ENCODE measurements at regions not wholly inside any gene's neighbourhood (a gene's known extent, or its start where the extent isn't known, plus 50 kb on each side); places are given as distances from the start of the nearest gene placed in this dataset.

DNA sequence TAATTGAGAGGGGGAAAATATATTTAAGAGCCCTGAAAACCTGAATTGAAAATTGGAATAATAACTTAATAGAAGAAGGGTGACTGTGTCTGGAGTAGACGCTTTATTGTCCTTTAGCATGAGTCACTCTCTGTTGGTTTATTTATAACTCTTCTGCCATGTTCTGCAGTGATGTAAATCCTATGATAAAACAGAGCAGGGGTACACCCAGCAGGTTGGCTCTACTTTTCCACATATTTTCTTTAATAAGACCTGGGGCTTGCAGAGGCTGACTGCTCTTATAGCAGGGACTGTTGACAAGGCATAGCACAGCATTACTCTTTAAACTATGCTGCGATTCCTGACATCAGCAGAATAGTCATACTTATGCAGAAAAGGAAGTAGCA lies 389.9 kb upstream of the PCDH9 start:
- Mint-ChIP-seq H3K27me3 (no peaks in the 10 kb centered on the region), H3K9me3 (no peaks in the 10 kb centered on the region), H3K36me3 (ENCODE audit: low read depth) (no peaks in the 10 kb centered on the region), H3K4me1 (no peaks in the 10 kb centered on the region), H3K4me3 (no peak overlapping the region), H3K27ac (no peak overlapping the region)
- intact Hi-C loops (cut with micrococcal nuclease): no loop called here
- no peak for DNase-seq

DNA sequence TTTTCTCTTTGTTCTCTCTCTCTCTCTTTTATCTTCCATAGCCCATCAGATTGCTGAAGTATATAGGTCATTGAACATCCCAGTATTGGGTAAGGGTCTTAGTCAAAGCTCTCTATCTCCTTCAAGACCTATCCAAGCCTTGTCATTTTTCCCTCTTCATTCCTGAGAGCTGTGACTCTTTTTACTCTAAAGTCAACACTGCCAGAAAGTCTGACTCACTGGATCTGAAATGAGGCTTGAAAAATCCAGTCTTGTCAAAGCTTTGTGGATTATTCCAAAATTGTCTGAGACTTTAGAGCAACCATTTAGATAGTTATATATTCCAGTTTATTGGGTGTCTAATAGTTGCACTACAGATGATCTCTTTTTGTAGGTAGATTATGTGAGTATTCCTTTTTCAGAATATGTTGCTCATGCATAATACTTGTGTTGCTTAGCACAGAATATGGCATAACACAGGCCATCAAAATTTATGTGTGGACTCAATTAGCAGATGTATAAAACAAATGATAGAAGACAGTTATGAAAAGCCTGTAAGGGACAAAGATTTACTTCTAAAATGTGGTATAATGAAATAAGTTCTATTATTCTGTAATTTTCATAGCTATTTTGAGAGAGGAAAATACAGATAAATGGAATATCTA lies 389.3 kb upstream of the PCDH9 start:
- Mint-ChIP-seq H3K36me3 (ENCODE audit: low read depth) (no peaks in the 10 kb centered on the region), H3K9me3 (no peaks in the 10 kb centered on the region), H3K4me3 (no peak overlapping the region), H3K27me3 (no peaks in the 10 kb centered on the region), H3K4me1 (no peaks in the 10 kb centered on the region), H3K27ac (no peak overlapping the region)
- no peak for DNase-seq
- intact Hi-C loops (cut with micrococcal nuclease): no loop called here

DNA sequence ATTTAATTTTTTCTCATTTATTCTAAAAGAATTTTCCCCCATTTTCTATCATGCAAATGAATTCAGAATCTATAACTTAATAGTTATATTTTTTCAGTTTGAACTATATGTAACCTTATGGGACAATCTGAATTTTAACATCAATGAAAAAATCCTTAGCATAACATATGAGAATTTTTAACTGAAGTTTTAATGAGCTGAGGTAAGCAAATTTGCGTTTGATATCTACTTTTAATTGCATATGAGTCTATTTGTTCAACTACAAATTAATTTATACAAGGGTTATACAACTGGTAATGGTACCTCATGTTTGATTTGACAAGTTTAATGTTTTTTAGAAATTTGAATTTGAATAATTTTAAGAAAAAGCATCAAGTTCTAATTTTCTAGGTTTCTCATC lies 384.4 kb upstream of the PCDH9 start:
- intact Hi-C loops (cut with micrococcal nuclease): no loop called here
- Mint-ChIP-seq H3K36me3 (ENCODE audit: low read depth) (no peaks in the 10 kb centered on the region), H3K27me3 (no peaks in the 10 kb centered on the region), H3K4me1 (no peaks in the 10 kb centered on the region), H3K27ac (no peak overlapping the region), H3K9me3 (peaks cover 4% of the 10 kb centered on the region), H3K4me3 (no peak overlapping the region)
- DNase-seq: no peak

DNA sequence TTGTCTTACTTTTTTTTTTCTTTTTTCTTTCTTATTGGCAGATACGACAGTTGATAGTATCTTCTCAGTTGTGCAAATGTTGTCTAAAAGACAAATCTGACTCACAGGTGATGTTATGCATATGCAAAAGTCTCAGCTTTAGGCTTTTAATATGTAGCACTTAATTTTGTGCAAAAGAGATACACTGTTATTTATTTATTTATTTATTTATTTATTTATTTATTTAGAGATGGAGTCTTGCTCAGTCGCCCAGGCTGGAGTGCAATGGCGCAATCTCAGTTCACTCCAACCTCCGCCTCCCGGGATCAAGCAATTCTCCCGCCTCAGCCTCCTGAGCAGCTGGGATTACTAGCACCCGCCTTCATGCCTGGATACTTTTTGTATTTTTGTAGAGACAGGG lies 383.9 kb upstream of the PCDH9 start:
- Mint-ChIP-seq H3K4me3 (no peak overlapping the region), H3K36me3 (ENCODE audit: low read depth) (no peaks in the 10 kb centered on the region), H3K27me3 (no peaks in the 10 kb centered on the region), H3K9me3 (peaks cover 4% of the 10 kb centered on the region), H3K4me1 (no peaks in the 10 kb centered on the region), H3K27ac (no peak overlapping the region)
- no peak for DNase-seq
- intact Hi-C loops (cut with micrococcal nuclease): no loop called here

DNA sequence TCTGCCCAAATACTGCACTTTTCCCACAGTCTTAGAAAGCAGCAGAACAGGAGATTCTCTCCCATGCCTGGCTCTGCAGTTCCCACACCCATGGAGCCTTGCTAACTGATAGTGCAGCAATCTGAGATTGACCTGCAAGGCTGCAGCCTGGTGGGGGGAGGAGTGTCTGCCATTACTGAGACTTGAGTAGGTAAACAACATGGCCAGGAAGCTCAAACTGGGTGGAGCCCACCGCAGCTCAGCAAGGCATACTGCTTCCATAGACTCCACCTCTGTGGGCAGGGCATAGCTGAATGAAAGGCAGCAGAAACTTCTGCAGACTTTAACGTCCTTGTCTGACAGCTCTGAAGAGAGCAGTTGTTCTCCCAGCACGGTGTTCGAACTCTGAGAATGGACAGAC lies 358.5 kb upstream of the PCDH9 start:
- no peak for DNase-seq
- H3K27me3 Mint-ChIP-seq: no peaks in the 10 kb centered on the region
- peaks cover 6% of the 10 kb centered on the region for H3K9me3 Mint-ChIP-seq
- no peaks in the 10 kb centered on the region for H3K4me1 Mint-ChIP-seq
- no peaks in the 10 kb centered on the region for H3K36me3 Mint-ChIP-seq (ENCODE audit: low read depth)
- H3K4me3 Mint-ChIP-seq: no peak overlapping the region
- H3K27ac Mint-ChIP-seq: no peak overlapping the region
- intact Hi-C loops (cut with micrococcal nuclease): no loop called here

DNA sequence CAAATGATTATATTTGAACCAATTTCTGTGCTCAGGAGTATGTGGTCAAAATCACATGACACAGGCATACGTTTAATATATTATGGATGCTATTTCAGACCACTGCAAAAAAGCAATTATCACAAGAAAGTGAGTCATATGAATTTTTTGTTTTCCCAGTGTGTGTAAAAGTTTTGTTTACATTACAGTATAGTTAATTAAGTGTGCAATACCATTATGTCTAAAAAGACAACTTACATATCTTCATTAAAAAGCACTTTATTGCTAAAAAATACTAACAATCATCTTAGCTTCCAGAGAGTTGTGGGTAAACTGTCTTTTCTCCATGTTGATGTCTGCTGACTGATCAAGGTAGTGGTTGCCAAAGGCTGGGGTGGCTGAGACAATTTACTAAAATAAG lies 347.2 kb upstream of the PCDH9 start:
- H3K27ac Mint-ChIP-seq: no peak overlapping the region
- no peak overlapping the region for H3K4me3 Mint-ChIP-seq
- H3K9me3 Mint-ChIP-seq: no peaks in the 10 kb centered on the region
- intact Hi-C loops (cut with micrococcal nuclease): no loop called here
- H3K4me1 Mint-ChIP-seq: no peaks in the 10 kb centered on the region
- H3K27me3 Mint-ChIP-seq: no peaks in the 10 kb centered on the region
- no peak for DNase-seq
- H3K36me3 Mint-ChIP-seq (ENCODE audit: low read depth): no peaks in the 10 kb centered on the region

DNA sequence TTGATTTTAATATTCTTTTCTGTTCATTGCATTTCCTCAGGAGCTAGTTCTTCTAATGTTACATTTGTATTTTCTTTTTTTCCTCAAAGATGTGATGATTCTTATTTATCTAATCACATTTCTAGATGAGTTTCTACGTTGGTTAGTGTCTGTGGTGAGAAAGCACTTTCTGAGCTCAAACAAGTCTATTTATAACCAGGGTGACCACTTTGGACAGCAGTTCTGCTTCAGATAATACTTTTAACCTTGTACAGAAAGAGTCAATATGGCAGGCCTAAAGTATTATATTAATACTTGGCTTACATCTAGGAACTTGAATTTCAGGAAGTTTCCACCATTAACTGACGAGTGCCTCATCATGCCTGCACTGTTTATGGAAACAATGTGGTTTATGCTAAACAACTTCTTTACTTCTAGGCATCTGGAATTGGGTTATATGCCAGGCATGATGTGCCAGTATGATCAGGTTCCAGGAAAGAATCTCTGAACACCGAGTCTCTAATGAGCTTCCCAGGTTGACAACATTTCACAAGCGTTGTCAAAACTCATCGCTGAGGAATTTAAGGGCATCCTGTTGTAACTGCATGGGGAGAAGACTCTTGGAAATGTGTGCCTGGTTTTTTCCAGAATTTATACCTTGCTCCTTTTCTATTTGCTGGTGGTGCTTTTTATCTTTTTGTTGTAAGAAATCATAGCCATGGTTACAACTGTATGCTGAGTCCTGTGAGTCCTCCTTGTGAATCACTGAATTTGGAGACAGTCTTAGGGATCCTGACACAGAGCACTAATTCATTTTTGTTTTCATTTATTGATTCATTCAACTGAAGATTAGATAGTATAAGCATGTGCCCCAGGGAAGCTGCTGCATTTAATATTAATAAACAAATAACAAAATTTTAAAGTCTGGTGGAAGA lies 344.4 kb upstream of the PCDH9 start:
- no peak overlapping the region for H3K4me3 Mint-ChIP-seq
- H3K27ac Mint-ChIP-seq: no peak overlapping the region
- no peaks in the 10 kb centered on the region for H3K36me3 Mint-ChIP-seq (ENCODE audit: low read depth)
- DNase-seq: no peak
- no peaks in the 10 kb centered on the region for H3K27me3 Mint-ChIP-seq
- intact Hi-C loops (cut with micrococcal nuclease): no loop called here
- H3K4me1 Mint-ChIP-seq: no peaks in the 10 kb centered on the region
- no peaks in the 10 kb centered on the region for H3K9me3 Mint-ChIP-seq

DNA sequence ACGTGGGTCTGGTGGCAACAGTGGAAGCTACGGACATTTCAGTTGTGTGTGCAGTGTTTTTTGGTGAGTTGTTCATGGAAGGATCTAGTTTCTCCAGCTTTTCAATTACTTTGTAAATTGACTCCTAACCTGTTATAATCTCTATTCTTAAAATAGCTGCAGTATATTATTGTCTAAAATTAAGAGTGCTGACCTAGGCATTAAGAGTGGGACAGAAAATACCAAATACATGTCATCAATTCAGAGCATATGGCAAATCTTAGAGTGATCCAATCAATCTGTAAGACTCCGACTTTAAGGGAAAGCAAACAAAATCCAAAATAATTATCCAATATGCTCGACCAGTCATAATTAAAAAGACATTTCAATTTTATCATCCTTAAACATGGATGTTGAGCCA lies 338.1 kb upstream of the PCDH9 start:
- Mint-ChIP-seq H3K4me3 (no peak overlapping the region), H3K9me3 (no peaks in the 10 kb centered on the region), H3K27ac (no peak overlapping the region), H3K27me3 (no peaks in the 10 kb centered on the region), H3K36me3 (ENCODE audit: low read depth) (no peaks in the 10 kb centered on the region), H3K4me1 (no peaks in the 10 kb centered on the region)
- intact Hi-C loops (cut with micrococcal nuclease): no loop called here
- DNase-seq: no peak

DNA sequence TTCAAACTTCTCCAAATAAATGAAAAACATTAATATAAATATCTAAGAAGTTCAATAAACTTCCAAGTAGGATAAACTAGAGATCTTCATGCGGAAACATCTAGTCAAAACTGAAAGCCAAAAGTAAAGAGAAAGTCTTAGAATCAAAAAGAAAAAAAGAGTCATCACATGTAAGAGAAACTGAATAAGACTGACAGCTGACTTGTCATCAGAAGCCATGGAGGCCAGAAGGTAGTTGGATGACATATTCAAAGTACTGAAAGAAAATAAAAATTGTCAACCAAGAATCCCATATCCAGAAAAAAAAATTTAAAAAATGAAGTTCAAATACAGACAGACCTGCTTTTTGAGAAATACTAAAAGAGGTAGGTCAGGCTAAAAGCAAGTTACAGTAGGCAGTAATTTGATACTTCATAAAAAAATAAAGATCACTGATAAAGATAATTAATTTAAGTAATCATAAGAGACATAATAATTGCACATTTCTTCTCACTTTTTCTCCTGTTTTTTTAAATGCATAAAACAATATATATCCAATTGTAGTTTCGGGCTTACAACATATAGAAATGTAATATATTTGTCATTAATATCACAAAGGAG lies 327.6 kb upstream of the PCDH9 start:
- intact Hi-C loops (cut with micrococcal nuclease): no loop called here
- DNase-seq: no peak
- Mint-ChIP-seq H3K4me1 (no peaks in the 10 kb centered on the region), H3K27ac (no peak overlapping the region), H3K9me3 (no peaks in the 10 kb centered on the region), H3K36me3 (ENCODE audit: low read depth) (no peaks in the 10 kb centered on the region), H3K4me3 (no peak overlapping the region), H3K27me3 (no peaks in the 10 kb centered on the region)

DNA sequence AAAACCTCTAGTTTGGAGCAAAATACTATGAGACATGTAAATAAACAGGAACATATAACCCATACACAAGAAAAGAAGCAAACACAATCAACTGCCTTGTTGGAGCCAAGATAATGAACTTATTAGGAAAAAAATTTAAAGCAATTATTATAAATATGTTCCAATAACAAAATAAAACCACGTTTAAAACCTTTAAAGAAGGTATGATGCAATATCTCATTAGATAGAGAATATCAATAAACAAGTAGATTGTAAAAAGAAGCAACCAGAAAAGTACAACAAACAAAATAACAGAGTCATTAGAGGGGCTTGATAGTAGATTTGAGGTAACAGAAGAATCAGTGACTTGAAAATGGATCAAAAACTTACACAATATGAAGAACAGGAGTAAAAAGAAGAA lies 327.0 kb upstream of the PCDH9 start:
- Mint-ChIP-seq H3K4me3 (no peak overlapping the region), H3K27ac (no peak overlapping the region), H3K27me3 (no peaks in the 10 kb centered on the region), H3K9me3 (no peaks in the 10 kb centered on the region), H3K4me1 (no peaks in the 10 kb centered on the region), H3K36me3 (ENCODE audit: low read depth) (no peaks in the 10 kb centered on the region)
- intact Hi-C loops (cut with micrococcal nuclease): no loop called here
- no peak for DNase-seq

DNA sequence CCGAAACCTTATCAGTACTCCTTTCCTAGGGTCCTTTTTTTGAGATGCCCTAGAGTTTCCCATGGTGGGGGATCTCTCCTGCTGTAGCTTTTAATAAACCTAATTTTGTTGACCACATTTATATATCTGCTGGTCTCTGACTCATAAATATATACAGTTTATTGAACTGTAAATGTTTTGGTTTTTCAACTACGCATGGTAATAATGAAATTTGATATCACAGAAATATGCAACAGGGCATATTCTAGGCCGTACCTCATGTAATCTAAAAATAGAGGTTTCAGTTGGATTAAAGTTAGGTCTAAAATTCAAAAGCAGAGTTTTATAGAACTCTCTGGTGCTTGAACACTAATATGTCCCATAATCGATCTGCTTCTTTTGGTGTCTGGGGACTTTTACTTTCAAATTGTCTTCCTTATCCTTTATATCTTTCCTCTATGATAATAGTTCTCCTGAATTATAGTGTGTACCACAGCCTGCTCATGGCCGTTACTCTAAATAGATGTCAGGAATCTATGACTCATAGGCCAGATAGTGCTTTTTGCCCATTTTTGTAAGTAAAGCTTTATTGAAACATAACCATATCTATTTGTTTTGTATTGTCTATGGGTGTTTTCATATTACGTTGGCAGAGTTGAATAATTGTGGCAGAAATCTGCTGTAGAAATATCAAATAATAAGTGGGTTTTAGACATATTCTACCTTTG lies 324.8 kb upstream of the PCDH9 start:
- Mint-ChIP-seq H3K27ac (no peak overlapping the region), H3K9me3 (no peaks in the 10 kb centered on the region), H3K36me3 (ENCODE audit: low read depth) (no peaks in the 10 kb centered on the region), H3K4me3 (no peak overlapping the region), H3K4me1 (no peaks in the 10 kb centered on the region), H3K27me3 (no peaks in the 10 kb centered on the region)
- intact Hi-C loops (cut with micrococcal nuclease): no loop called here
- no peak for DNase-seq

DNA sequence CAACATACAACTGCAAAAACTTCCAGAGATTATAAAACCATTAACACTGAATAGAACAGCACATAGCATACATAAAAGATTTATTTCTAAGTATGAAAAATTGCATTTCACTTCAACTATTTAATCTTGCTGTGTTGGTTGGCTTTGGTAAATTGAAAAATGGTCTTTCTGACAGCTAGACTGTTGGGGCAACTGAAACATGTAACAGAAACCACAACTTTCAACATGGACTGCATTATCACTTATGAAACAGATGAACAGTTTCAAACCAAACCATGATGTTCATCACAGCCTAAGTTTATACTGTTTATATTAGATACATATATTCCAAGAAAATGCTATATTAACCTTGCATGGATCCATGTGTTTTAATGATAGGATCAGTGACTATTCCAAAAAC lies 324.1 kb upstream of the PCDH9 start:
- no peaks in the 10 kb centered on the region for H3K9me3 Mint-ChIP-seq
- H3K4me3 Mint-ChIP-seq: no peak overlapping the region
- DNase-seq: no peak
- intact Hi-C loops (cut with micrococcal nuclease): no loop called here
- H3K4me1 Mint-ChIP-seq: no peaks in the 10 kb centered on the region
- H3K27ac Mint-ChIP-seq: no peak overlapping the region
- H3K36me3 Mint-ChIP-seq (ENCODE audit: low read depth): no peaks in the 10 kb centered on the region
- no peaks in the 10 kb centered on the region for H3K27me3 Mint-ChIP-seq

DNA sequence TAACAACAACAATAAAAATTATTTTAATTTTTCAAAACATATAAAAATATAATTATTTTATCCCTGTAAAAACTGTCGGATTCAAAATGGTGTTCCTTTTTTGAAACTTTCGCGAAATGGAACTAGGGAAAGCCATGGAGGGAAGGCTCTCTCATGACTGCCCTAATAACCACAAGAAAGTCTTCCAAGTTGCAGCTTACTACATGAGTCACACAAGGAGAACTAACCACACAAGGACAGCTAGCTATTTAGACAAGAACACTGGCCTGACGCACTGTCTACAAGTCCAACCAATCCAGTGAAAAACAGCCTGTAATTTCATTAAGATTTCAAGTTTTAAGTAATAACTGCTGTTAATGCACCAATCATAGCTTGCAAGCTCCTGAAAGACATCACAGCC lies 319.2 kb upstream of the PCDH9 start:
- H3K4me3 Mint-ChIP-seq: no peak overlapping the region
- intact Hi-C loops (cut with micrococcal nuclease): no loop called here
- H3K27ac Mint-ChIP-seq: no peak overlapping the region
- H3K36me3 Mint-ChIP-seq (ENCODE audit: low read depth): no peaks in the 10 kb centered on the region
- no peaks in the 10 kb centered on the region for H3K27me3 Mint-ChIP-seq
- no peaks in the 10 kb centered on the region for H3K9me3 Mint-ChIP-seq
- DNase-seq: no peak
- H3K4me1 Mint-ChIP-seq: no peaks in the 10 kb centered on the region

DNA sequence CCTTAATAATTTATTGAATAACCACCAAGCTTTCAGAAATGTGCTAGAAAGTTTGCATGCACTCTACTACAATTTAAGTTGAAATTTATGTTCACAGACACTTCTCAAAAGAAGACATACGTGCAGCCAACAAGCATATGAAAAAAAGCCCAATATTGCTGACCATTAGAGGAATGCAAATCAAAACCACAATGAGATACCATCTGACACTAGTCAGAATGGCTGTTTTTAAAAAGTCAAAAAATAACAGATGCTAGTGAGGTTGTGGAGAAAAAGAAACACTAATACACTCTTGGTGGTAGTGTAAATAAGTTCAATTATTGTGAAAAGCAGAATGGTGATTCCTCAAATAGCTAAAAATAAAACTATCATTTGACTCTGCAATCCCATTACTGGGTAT lies 308.8 kb upstream of the PCDH9 start:
- no peaks in the 10 kb centered on the region for H3K27me3 Mint-ChIP-seq
- DNase-seq: no peak
- H3K27ac Mint-ChIP-seq: no peak overlapping the region
- H3K9me3 Mint-ChIP-seq: peaks cover 5% of the 10 kb centered on the region
- intact Hi-C loops (cut with micrococcal nuclease): no loop called here
- H3K36me3 Mint-ChIP-seq (ENCODE audit: low read depth): no peaks in the 10 kb centered on the region
- H3K4me3 Mint-ChIP-seq: no peak overlapping the region
- no peaks in the 10 kb centered on the region for H3K4me1 Mint-ChIP-seq
